ENCODE measurements at regions not wholly inside any gene's neighbourhood (a gene's known extent, or its start where the extent isn't known, plus 50 kb on each side); places are given as distances from the start of the nearest gene placed in this dataset.

DNA sequence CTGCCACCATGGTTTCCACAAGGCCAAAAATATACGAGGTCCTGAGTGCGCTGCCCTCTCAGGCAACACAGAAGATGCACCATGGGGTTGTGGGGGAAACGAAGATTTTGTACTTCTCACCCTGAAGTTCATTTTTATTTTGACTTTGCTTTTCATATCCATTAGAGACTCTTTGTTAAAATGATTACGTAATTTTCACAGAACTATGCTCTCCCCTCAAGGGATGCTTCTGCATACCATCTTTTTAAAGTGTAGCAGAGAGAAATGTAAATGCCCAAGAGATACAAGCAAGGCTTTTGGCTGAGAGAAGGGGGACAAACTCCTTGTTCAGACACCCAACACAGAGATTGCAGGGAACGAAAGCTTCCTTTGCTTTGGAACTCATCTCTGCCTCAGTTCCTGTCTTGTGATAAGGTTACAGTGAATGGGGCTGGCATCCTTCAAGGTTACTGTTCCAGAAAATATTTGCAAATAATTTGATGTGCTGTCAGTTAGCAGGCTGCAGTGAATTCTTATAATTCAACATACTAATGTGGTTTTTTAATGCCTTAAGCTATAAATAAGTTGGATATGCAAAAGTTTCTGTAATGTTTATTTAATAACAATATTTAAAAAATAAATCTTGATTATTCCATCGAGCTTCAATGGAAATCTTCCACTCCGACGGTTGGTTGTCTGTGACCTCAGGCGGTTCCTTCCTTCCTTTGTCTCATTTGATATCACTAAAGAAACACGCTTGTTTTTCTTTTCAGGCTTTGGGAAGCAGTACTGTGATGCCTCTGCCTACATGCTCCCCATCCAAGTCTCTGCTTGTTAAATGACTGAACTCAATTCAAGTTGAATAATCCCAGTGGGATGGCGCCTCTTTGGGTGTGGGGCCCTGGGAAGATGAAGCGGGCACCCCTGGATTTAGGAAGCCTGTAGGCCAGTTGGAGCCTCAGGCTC is 209.3 kb upstream of the CTBP2 start:
- DNase-seq (ENCODE audit: low read depth) = no peak
- H3K4me3 ChIP-seq (ENCODE audit: low read length) = no peak overlapping the region
- no peak overlapping the region for H3K9ac ChIP-seq (ENCODE audit: low read length)
- H3K27me3 ChIP-seq (replicated peaks; ENCODE audit: control insufficient read depth, insufficient read depth, low read length) = peaks cover 2% of the 10 kb centered on the region
- no peaks in the 10 kb centered on the region for H3K36me3 ChIP-seq (ENCODE audit: control insufficient read depth, insufficient read depth, low read length, severe bottlenecking)
- no peaks in the 10 kb centered on the region for H3K9me3 ChIP-seq (ENCODE audit: control insufficient read depth, low read length)
- no peaks in the 10 kb centered on the region for H3K4me1 ChIP-seq (ENCODE audit: control insufficient read depth, insufficient read depth, low read length)

DNA sequence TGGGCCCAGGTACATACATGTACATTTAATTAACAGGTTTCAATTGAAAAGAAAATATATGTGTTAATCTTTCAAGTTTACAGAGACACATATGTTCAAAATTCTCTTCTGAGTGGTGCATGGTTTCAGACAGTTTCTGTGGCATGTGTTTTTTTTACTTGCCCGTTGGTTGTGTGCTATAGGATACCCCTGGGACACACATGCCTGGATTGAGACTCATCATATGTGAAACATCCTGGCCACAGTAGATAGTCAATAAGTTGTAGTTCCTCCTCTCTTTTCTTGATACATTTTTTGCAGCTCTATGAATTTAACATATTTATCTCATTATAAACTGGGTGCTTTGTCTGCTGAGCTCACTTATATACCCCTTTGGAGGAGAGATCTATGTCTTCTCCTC is 207.8 kb upstream of the CTBP2 start:
- Histone ChIP-seq H3K9ac (ENCODE audit: low read length) (no peak overlapping the region), H3K36me3 (ENCODE audit: control insufficient read depth, insufficient read depth, low read length, severe bottlenecking) (no peaks in the 10 kb centered on the region), H3K4me1 (ENCODE audit: control insufficient read depth, insufficient read depth, low read length) (no peaks in the 10 kb centered on the region), H3K27me3 (replicated peaks; ENCODE audit: control insufficient read depth, insufficient read depth, low read length) (peaks cover 2% of the 10 kb centered on the region), H3K4me3 (ENCODE audit: low read length) (no peak overlapping the region), H3K9me3 (ENCODE audit: control insufficient read depth, low read length) (no peaks in the 10 kb centered on the region)
- no peak for DNase-seq (ENCODE audit: low read depth)

DNA sequence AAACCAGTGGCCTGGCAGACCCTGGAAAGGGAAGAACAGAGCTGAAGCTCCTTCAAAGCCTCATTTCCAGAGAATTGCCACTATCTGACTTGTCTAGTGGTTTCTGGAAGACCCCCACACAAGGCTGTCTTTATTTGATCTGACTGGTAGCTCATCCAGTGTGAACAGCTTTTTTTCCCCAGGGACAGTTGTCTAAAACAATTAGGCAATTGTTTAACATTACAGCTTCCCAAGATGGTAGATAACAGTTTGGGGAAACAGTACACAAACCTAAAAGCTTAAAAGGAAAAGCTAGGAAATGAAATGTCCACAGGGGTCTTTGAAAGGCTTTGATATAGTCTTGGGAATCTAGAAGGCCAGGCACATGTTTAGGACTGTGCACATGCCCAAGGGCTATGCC is 203.4 kb upstream of the CTBP2 start:
- Histone ChIP-seq H3K36me3 (ENCODE audit: control insufficient read depth, insufficient read depth, low read length, severe bottlenecking) (no peaks in the 10 kb centered on the region), H3K9ac (ENCODE audit: low read length) (no peak overlapping the region), H3K27me3 (replicated peaks; ENCODE audit: control insufficient read depth, insufficient read depth, low read length) (no peaks in the 10 kb centered on the region), H3K9me3 (ENCODE audit: control insufficient read depth, low read length) (no peaks in the 10 kb centered on the region), H3K4me1 (ENCODE audit: control insufficient read depth, insufficient read depth, low read length) (no peaks in the 10 kb centered on the region), H3K4me3 (ENCODE audit: low read length) (no peak overlapping the region)
- no peak for DNase-seq (ENCODE audit: low read depth)

DNA sequence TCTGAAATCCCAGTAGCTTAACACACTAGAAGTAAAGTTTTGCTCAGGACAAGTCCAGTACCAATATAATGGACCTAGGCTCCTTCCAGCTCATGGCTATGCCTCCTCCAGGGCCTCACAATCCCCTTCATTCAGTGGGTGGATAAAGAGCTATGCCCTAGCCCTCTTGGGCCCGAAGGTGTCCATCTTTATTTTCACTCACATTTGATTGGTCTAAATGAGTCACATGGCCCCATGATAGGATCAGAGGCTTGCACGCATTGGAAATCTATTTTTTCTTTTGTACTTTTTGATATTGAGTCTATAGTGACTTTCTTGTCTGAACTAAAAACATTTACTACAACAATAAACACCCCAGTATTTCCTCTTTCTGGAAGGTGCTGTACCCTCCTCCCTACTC is 202.6 kb upstream of the CTBP2 start:
- Histone ChIP-seq H3K9ac (ENCODE audit: low read length) (no peak overlapping the region), H3K4me1 (ENCODE audit: control insufficient read depth, insufficient read depth, low read length) (no peaks in the 10 kb centered on the region), H3K9me3 (ENCODE audit: control insufficient read depth, low read length) (no peaks in the 10 kb centered on the region), H3K4me3 (ENCODE audit: low read length) (no peak overlapping the region), H3K27me3 (replicated peaks; ENCODE audit: control insufficient read depth, insufficient read depth, low read length) (no peaks in the 10 kb centered on the region), H3K36me3 (ENCODE audit: control insufficient read depth, insufficient read depth, low read length, severe bottlenecking) (no peaks in the 10 kb centered on the region)
- DNase-seq (ENCODE audit: low read depth) = no peak

DNA sequence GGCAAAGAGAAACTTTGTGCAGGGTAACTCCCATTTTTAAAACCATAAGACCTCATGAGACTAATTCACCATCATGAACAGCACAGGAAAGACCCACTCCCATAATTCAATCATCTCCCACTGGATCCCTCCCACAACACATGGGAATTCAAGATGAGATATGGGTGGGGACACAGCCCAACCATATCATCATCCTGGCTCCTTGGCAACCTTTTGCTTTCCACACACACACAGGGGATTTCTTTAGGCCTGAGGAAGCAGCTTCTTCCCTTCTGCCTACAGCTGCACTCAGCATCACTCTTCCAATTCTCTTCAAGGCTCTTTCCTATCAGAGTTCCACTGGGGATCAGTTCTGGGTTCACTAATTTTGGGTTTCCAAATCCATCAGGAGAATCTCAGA is 199.0 kb upstream of the CTBP2 start:
- Histone ChIP-seq H3K9me3 (ENCODE audit: control insufficient read depth, low read length) (no peaks in the 10 kb centered on the region), H3K4me1 (ENCODE audit: control insufficient read depth, insufficient read depth, low read length) (no peaks in the 10 kb centered on the region), H3K4me3 (ENCODE audit: low read length) (no peak overlapping the region), H3K36me3 (ENCODE audit: control insufficient read depth, insufficient read depth, low read length, severe bottlenecking) (no peaks in the 10 kb centered on the region), H3K27me3 (replicated peaks; ENCODE audit: control insufficient read depth, insufficient read depth, low read length) (peaks cover 5% of the 10 kb centered on the region), H3K9ac (ENCODE audit: low read length) (no peak overlapping the region)
- DNase-seq (ENCODE audit: low read depth) = no peak

DNA sequence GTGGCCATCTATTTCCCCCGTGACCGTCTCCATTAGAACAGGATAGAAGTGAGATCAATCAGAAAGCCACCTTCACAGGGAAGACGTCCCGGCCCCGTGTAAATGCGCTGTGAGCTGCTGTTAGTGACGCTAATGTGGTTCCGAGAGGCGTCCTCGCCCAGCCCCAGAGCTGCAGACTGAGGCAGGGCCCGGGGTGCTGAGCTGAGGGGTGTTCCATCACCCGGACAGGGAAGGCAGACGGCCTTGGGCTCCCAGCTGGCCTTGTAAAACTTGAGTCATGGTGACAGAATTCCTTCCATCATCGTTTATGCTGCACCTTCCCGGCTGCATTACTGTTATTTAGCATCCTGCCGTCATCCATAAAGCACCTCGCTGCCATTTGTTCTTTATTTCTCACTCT is 195.3 kb upstream of the CTBP2 start:
- no peak for DNase-seq (ENCODE audit: low read depth)
- Histone ChIP-seq H3K4me3 (ENCODE audit: low read length) (no peak overlapping the region), H3K9me3 (ENCODE audit: control insufficient read depth, low read length) (no peaks in the 10 kb centered on the region), H3K9ac (ENCODE audit: low read length) (no peak overlapping the region), H3K4me1 (ENCODE audit: control insufficient read depth, insufficient read depth, low read length) (no peaks in the 10 kb centered on the region), H3K27me3 (replicated peaks; ENCODE audit: control insufficient read depth, insufficient read depth, low read length) (peaks cover 5% of the 10 kb centered on the region), H3K36me3 (ENCODE audit: control insufficient read depth, insufficient read depth, low read length, severe bottlenecking) (no peaks in the 10 kb centered on the region)

DNA sequence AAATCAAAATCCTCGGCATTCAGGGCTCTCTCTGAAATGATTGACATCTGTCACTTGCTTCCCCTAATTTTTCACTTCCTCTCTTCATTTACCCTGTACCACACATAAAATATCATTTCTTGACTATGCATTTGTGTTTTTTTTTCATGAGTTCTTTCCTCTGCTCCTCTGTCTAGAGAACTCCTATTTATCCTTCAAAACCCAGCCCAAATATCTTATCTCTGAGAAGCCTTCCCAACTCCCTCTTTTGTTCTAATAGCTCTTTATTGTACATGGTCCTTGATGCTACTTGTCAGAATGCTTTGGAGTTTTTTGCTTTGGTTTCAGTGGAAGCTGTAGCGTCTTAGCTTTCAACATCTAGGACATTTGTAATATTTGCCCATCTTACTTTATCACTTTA is 190.2 kb upstream of the CTBP2 start:
- DNase-seq (ENCODE audit: low read depth) = no peak
- Histone ChIP-seq H3K36me3 (ENCODE audit: control insufficient read depth, insufficient read depth, low read length, severe bottlenecking) (no peaks in the 10 kb centered on the region), H3K4me3 (ENCODE audit: low read length) (no peak overlapping the region)

DNA sequence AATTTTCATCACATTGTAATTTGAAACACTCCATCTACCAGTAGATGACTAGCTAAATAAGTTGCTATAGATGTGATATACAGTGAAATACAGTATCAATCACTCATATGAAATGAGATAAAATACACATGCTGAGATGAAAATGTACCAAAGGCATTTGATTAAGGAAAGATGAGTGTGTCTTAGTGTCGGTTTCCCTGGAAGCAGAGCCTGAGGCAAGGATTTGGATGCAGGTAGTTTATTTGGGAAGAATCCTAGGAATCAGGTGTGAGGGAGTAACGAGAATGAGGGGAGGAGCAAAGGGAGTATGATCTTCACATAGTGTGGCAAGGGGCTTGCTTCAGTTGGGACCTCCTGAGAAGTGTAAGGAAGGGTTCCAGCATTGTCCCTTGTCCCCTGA is 188.2 kb upstream of the CTBP2 start:
- Histone ChIP-seq H3K9me3 (ENCODE audit: control insufficient read depth, low read length) (no peaks in the 10 kb centered on the region), H3K36me3 (ENCODE audit: control insufficient read depth, insufficient read depth, low read length, severe bottlenecking) (no peaks in the 10 kb centered on the region), H3K9ac (ENCODE audit: low read length) (no peak overlapping the region), H3K27me3 (replicated peaks; ENCODE audit: control insufficient read depth, insufficient read depth, low read length) (no peaks in the 10 kb centered on the region), H3K4me1 (ENCODE audit: control insufficient read depth, insufficient read depth, low read length) (no peaks in the 10 kb centered on the region), H3K4me3 (ENCODE audit: low read length) (no peak overlapping the region)
- no peak for DNase-seq (ENCODE audit: low read depth)

More for the DNA sequence above, 190.2 kb upstream of the CTBP2 start:
- Histone ChIP-seq H3K4me1 (ENCODE audit: control insufficient read depth, insufficient read depth, low read length) (no peaks in the 10 kb centered on the region), H3K9me3 (ENCODE audit: control insufficient read depth, low read length) (no peaks in the 10 kb centered on the region), H3K27me3 (replicated peaks; ENCODE audit: control insufficient read depth, insufficient read depth, low read length) (peaks cover 3% of the 10 kb centered on the region), H3K9ac (ENCODE audit: low read length) (no peak overlapping the region)

DNA sequence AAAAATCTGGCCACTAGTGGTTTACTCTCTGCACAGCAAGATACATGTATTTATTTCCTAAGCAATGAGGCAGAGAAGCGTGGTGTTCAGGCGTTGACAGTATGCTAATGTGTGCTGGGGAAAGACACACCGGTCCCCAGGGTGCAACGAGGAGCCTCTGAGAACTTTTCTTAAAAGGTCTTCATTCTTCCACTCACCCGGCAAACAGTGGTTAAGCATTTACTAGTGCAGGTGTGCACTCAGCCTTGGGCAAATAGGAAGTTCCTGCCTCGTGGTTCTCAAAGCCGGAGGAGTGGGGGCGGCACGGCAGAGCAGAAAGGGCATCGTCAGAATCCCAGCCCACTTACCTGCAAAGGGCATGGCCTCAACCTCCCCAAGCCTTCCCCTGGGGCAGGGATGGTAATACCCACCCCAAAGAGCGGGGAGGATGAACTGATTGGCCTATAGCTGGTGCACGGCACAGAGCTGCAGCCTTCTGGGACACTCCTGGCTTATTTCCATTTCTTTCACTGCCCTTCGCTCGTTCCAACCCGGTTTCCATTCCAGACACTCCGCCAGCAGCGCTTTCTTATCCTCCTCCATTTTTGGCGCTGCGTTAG is 184.3 kb upstream of the CTBP2 start:
- Histone ChIP-seq H3K27me3 (replicated peaks; ENCODE audit: control insufficient read depth, insufficient read depth, low read length) (peaks cover 2% of the 10 kb centered on the region), H3K9ac (ENCODE audit: low read length) (no peak overlapping the region), H3K36me3 (ENCODE audit: control insufficient read depth, insufficient read depth, low read length, severe bottlenecking) (no peaks in the 10 kb centered on the region), H3K4me1 (ENCODE audit: control insufficient read depth, insufficient read depth, low read length) (peaks cover 5% of the 10 kb centered on the region), H3K9me3 (ENCODE audit: control insufficient read depth, low read length) (peaks cover 3% of the 10 kb centered on the region), H3K4me3 (ENCODE audit: low read length) (no peak overlapping the region)
- no peak for DNase-seq (ENCODE audit: low read depth)

DNA sequence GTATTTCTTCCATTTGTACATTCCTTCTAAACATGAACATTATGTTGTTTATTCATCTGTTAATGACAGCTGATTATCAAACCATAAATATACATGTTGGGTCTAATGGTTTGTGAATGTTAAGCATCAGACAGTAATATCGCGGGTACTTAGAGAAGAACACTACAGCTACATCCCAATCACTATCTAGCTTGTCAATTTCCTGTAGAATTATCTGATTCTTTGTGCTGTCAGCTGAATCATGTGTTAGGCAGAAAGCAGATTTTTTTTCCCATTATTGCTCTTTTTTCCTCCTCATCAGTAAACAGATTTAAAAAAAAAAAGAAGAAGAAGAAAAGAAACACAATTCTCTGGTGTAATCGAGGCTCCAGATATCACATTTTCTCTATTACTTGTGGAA is 183.6 kb upstream of the CTBP2 start:
- Histone ChIP-seq H3K4me3 (ENCODE audit: low read length) (no peak overlapping the region), H3K9me3 (ENCODE audit: control insufficient read depth, low read length) (peaks cover 3% of the 10 kb centered on the region), H3K9ac (ENCODE audit: low read length) (no peak overlapping the region), H3K4me1 (ENCODE audit: control insufficient read depth, insufficient read depth, low read length) (peaks cover 5% of the 10 kb centered on the region), H3K36me3 (ENCODE audit: control insufficient read depth, insufficient read depth, low read length, severe bottlenecking) (no peaks in the 10 kb centered on the region), H3K27me3 (replicated peaks; ENCODE audit: control insufficient read depth, insufficient read depth, low read length) (peaks cover 2% of the 10 kb centered on the region)
- DNase-seq (ENCODE audit: low read depth) = no peak

DNA sequence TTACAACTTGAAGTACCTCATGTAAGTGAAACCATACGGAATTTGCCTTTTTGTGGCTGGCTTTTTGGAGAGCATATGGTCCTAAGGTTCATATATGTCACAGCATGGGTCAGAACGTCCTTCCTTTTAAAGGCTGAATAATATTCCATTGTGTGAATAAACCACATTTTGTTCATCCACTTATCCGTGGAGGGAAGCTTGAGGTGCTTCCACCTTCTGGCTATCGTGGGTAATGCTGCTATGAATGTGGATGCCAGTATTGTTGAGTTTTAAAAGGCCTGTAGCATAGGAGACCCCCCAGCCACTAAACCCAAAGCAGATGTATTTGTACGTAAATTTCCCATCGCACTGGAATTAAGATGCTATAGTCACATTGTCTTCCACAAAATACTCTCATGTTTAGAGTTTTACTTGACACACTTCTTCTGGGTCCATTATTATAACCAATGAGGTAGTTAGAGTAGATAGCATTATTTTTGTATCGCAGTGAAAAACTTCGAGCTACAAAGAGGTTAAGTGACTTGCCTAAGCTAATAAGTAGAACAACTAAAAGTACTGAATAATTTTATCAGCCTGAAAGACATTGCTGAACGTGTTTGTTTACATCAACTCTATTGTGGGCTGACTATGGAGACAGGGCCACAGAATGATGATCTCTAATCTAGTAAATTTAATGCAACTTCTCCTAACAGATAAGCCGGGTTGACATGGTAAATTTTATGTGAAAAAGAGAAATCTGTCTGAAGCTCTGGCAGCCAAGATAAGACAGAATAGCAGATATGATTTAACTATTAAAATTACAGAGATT is 183.0 kb upstream of the CTBP2 start:
- Histone ChIP-seq H3K9ac (ENCODE audit: low read length) (no peak overlapping the region), H3K4me3 (ENCODE audit: low read length) (no peak overlapping the region), H3K4me1 (ENCODE audit: control insufficient read depth, insufficient read depth, low read length) (peaks cover 5% of the 10 kb centered on the region), H3K9me3 (ENCODE audit: control insufficient read depth, low read length) (peaks cover 3% of the 10 kb centered on the region), H3K27me3 (replicated peaks; ENCODE audit: control insufficient read depth, insufficient read depth, low read length) (peaks cover 2% of the 10 kb centered on the region), H3K36me3 (ENCODE audit: control insufficient read depth, insufficient read depth, low read length, severe bottlenecking) (no peaks in the 10 kb centered on the region)
- DNase-seq (ENCODE audit: low read depth) = peak; percentile 56
